GM12892 (cell line): ENCODE measurements at regions not wholly inside any gene's neighbourhood (a gene's known extent, or its start where the extent isn't known, plus 50 kb on each side); places are given as distances from the start of the nearest gene placed in this dataset.

Source experiments
- DNase-seq: peaks from one replicate; pipeline ENCODE4 v3.0.0; 2011; ENCODE audit not compliant: insufficient read length
- FAIRE-seq: peaks from 2 replicates; lab custom pipeline; 2011; peaks lifted over from hg19 to GRCh38; lab: Jason Lieb, UNC
- POLR2A ChIP-seq: IDR thresholded peaks from 2 replicates; pipeline ENCODE4 v1.6.1; 2011; ENCODE audit warnings: low read depth, low read length, control low read depth
- POLR2AphosphoS5 ChIP-seq: IDR thresholded peaks from 2 replicates; pipeline ENCODE4 v1.6.1; 2011; ENCODE audit warnings: low read depth, low read length, control low read depth
- TAF1 ChIP-seq: IDR thresholded peaks from 2 replicates; pipeline ENCODE4 v1.6.1; 2011; ENCODE audit warnings: low read depth, mild to moderate bottlenecking, control low read depth, low read length, borderline replicate concordance

GRCh38 chr16:65905331-65905730, 461.2 kb upstream of the CDH5 start:
- DNase-seq, result no peak
- FAIRE-seq, result no peak

GRCh38 chr16:65896448-65897153, 469.9 kb upstream of the CDH5 start:
- TF ChIP-seq POLR2A (no peak), POLR2AphosphoS5 (no peak), TAF1 (no peak)
- no peak for DNase-seq

More at GRCh38 chr16:65905331-65905730, 461.2 kb upstream of the CDH5 start:
- TF ChIP-seq TAF1 (no peak), POLR2AphosphoS5 (no peak), POLR2A (no peak)

GRCh38 chr16:65895906-65896305, 470.6 kb upstream of the CDH5 start:
- TF ChIP-seq POLR2A (no peak), TAF1 (no peak), POLR2AphosphoS5 (no peak)
- FAIRE-seq, result no peak

More at GRCh38 chr16:65896448-65897153, 469.9 kb upstream of the CDH5 start:
- no peak for FAIRE-seq

GRCh38 chr16:65895486-65895885, 471.0 kb upstream of the CDH5 start:
- no peak for FAIRE-seq

More at GRCh38 chr16:65895906-65896305, 470.6 kb upstream of the CDH5 start:
- no peak for DNase-seq

GRCh38 chr16:65890203-65890602, 476.3 kb upstream of the CDH5 start:
- DNase-seq (no peak), FAIRE-seq (no peak)
- TF ChIP-seq POLR2AphosphoS5 (no peak), POLR2A (no peak), TAF1 (no peak)

More at GRCh38 chr16:65895486-65895885, 471.0 kb upstream of the CDH5 start:
- TF ChIP-seq POLR2A (no peak), POLR2AphosphoS5 (no peak), TAF1 (no peak)
- no peak for DNase-seq

GRCh38 chr16:65889533-65889966, 476.9 kb upstream of the CDH5 start:
- no peak for TF ChIP-seq TAF1
- no peak for TF ChIP-seq POLR2A
- TF ChIP-seq POLR2AphosphoS5, result no peak
- FAIRE-seq (no peak), DNase-seq (no peak)

GRCh38 chr16:65888201-65888600, 478.3 kb upstream of the CDH5 start:
- TF ChIP-seq POLR2AphosphoS5 (no peak), TAF1 (no peak), POLR2A (no peak)
- no peak for FAIRE-seq
- no peak for DNase-seq

- no peak for DNase-seq
- no peak for TF ChIP-seq TAF1
- no peak for TF ChIP-seq POLR2A
- no peak for TF ChIP-seq POLR2AphosphoS5
- no peak for FAIRE-seq
Measured at GRCh38 chr16:65884018-65884417, 482.5 kb upstream of the CDH5 start.

- no peak for FAIRE-seq
- TF ChIP-seq TAF1 (no peak), POLR2AphosphoS5 (no peak), POLR2A (no peak)
- DNase-seq, result no peak
Measured at GRCh38 chr16:65878347-65878746, 488.1 kb upstream of the CDH5 start.

- no peak for TF ChIP-seq POLR2AphosphoS5
- no peak for TF ChIP-seq POLR2A
- no peak for TF ChIP-seq TAF1
- FAIRE-seq, result no peak
- DNase-seq, result no peak
Measured at GRCh38 chr16:65876624-65877023, 489.9 kb upstream of the CDH5 start.

- TF ChIP-seq POLR2AphosphoS5, result no peak
- TF ChIP-seq POLR2A, result no peak
- TF ChIP-seq TAF1, result no peak
- DNase-seq (no peak), FAIRE-seq (no peak)
Measured at GRCh38 chr16:65876056-65876408, 490.5 kb upstream of the CDH5 start.

- TF ChIP-seq POLR2AphosphoS5 (no peak), TAF1 (no peak), POLR2A (no peak)
Measured at GRCh38 chr16:65875381-65876055, 491.0 kb upstream of the CDH5 start.

More at GRCh38 chr16:65875381-65876055, 491.0 kb upstream of the CDH5 start:
- DNase-seq (no peak), FAIRE-seq (no peak)
